BLaER1 treated with 17β-estradiol and CSF1 and Interleukin-3, amounts not matched to agents 10 nM and 100 nM (cell line): ENCODE measurements at regions not wholly inside any gene's neighbourhood (a gene's known extent, or its start where the extent isn't known, plus 50 kb on each side); places are given as distances from the start of the nearest gene placed in this dataset.

Source experiments
- H3K27ac ChIP-seq, 11 experiments: shearing (Covaris generic); formaldehyde crosslinking; 2 replicates each; pipeline ENCODE4 v1.8.1; 2022
- H3K27me3 ChIP-seq, 11 experiments: shearing (Covaris generic); formaldehyde crosslinking; 2 replicates each; pipeline ENCODE4 v1.8.1; 2022
- H3K36me3 ChIP-seq, 11 experiments: shearing (Covaris generic); formaldehyde crosslinking; 2 replicates each; pipeline ENCODE4 v1.8.1; 2022
- H3K4me1 ChIP-seq, 10 experiments: shearing (Covaris generic); formaldehyde crosslinking; 2 replicates each; pipeline ENCODE4 v1.8.1; 2022
- H3K4me2 ChIP-seq, 11 experiments: shearing (Covaris generic); formaldehyde crosslinking; 2 replicates each; pipeline ENCODE4 v1.8.1; 2022
- H3K4me3 ChIP-seq, 10 experiments: shearing (Covaris generic); formaldehyde crosslinking; 2 replicates each; pipeline ENCODE4 v1.8.1; 2022
- H3K9ac ChIP-seq, 11 experiments: shearing (Covaris generic); formaldehyde crosslinking; 2 replicates each; pipeline ENCODE4 v1.8.1; 2022
- H3K9me3 ChIP-seq, 11 experiments: shearing (Covaris generic); formaldehyde crosslinking; replicated peaks in 1 of 11; 2 replicates each; pipeline ENCODE4 v1.8.1; 2022
- H4K20me1 ChIP-seq, 11 experiments: shearing (Covaris generic); formaldehyde crosslinking; 2 replicates each; pipeline ENCODE4 v1.8.1; 2022
- Cebpa-rat ChIP-seq, 11 experiments: shearing (Covaris generic); IDR thresholded peaks; 2 replicates each; pipeline ENCODE4 v1.8.1; 2022

- Histone ChIP-seq H3K36me3 (no peaks in the 10 kb centered on the region), H3K9ac (no peak overlapping the region), H4K20me1 (no peaks in the 10 kb centered on the region), H3K27me3 (no peaks in the 10 kb centered on the region), H3K4me3 (no peak overlapping the region), H3K4me1 (no peaks in the 10 kb centered on the region), H3K27ac (no peak overlapping the region), H3K9me3 (peaks cover 0 to 21% (median 5%) of the 10 kb centered on the region in 11 experiments; a peak in 11 of 22 replicates), H3K4me2 (no peak overlapping the region)
- TF ChIP-seq Cebpa-rat (IDR thresholded peaks at IDR 0.05): no peak
These were observed 102.7 kb upstream of the TRPC6 start for GRCh38 chr11:101686514-101686913.

- TF ChIP-seq Cebpa-rat (IDR thresholded peaks at IDR 0.05): no peak
- no peaks in the 10 kb centered on the region for H3K36me3 ChIP-seq
- H3K27ac ChIP-seq: no peak overlapping the region
- H3K4me2 ChIP-seq: no peak overlapping the region
- H4K20me1 ChIP-seq: no peaks in the 10 kb centered on the region
- H3K4me1 ChIP-seq: no peaks in the 10 kb centered on the region
- no peaks in the 10 kb centered on the region for H3K9me3 ChIP-seq
- H3K27me3 ChIP-seq: no peaks in the 10 kb centered on the region
- H3K9ac ChIP-seq: no peak overlapping the region
- H3K4me3 ChIP-seq: no peak overlapping the region
These were observed 84.4 kb upstream of the TRPC6 start for GRCh38 chr11:101668236-101668635.

- Histone ChIP-seq H3K9me3 (peaks cover 0 to 7% (median 3%) of the 10 kb centered on the region in 11 experiments; a peak in 8 of 22 replicates), H3K4me2 (no peak overlapping the region), H3K27me3 (no peaks in the 10 kb centered on the region), H3K27ac (no peak overlapping the region), H3K4me3 (no peak overlapping the region), H3K9ac (no peak overlapping the region), H4K20me1 (no peaks in the 10 kb centered on the region), H3K36me3 (no peaks in the 10 kb centered on the region), H3K4me1 (no peaks in the 10 kb centered on the region)
- no peak for TF ChIP-seq Cebpa-rat (IDR thresholded peaks at IDR 0.05)
These were observed 83.1 kb upstream of the TRPC6 start for GRCh38 chr11:101666916-101667315.

GRCh38 chr11:101661559-101661958 is 77.8 kb upstream of the TRPC6 start:
- no peak for TF ChIP-seq Cebpa-rat (IDR thresholded peaks at IDR 0.05)
- Histone ChIP-seq H3K36me3 (no peaks in the 10 kb centered on the region), H3K4me2 (no peak overlapping the region), H3K9me3 (peaks cover 0 to 22% (median 7%) of the 10 kb centered on the region in 11 experiments; a peak in 8 of 22 replicates), H3K27ac (no peak overlapping the region), H3K9ac (no peak overlapping the region), H3K27me3 (no peaks in the 10 kb centered on the region), H3K4me1 (no peaks in the 10 kb centered on the region), H3K4me3 (no peak overlapping the region), H4K20me1 (no peaks in the 10 kb centered on the region)
